Lung microvascular endothelial cell (primary cell): ENCODE measurements at regions not wholly inside any gene's neighbourhood (a gene's known extent, or its start where the extent isn't known, plus 50 kb on each side); places are given as distances from the start of the nearest gene placed in this dataset.
"Not testable (repeated sequence)": the region's sequence is repeated elsewhere in the genome, so short reads cannot be mapped to it uniquely, and the experiment has no call there.

Experiments used
- DNase-seq, 2 donors: peaks; one replicate each; pipeline versions ENCODE4 v3.0.0 to v3.0.0-alpha.2; 2010; ENCODE audit warnings: low read depth in 2 of 2

- no peak for DNase-seq
These were observed 203.1 kb downstream of the ARHGEF9 start for GRCh38 chrX:63581906-63582305.

DNA sequence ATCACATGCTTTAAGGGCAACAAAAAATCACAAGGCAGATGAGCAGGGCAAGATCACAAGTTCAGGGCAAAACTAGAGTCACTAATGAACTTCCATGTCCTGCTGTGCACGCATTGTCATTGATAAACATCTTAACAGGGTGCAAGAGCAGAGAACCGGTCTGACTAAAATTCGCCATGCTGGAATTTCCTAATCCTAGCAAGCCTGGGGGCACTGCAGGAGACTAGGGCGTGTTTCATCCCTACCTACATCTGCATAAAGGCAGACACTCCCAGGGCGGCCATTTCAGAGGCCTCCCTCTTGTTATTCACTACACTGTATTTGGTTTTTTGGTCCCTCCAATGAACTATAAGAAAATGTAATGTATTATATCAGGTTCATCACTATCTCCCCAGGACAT, 203.6 kb downstream of the ARHGEF9 start:
- DNase-seq: no peak

DNA sequence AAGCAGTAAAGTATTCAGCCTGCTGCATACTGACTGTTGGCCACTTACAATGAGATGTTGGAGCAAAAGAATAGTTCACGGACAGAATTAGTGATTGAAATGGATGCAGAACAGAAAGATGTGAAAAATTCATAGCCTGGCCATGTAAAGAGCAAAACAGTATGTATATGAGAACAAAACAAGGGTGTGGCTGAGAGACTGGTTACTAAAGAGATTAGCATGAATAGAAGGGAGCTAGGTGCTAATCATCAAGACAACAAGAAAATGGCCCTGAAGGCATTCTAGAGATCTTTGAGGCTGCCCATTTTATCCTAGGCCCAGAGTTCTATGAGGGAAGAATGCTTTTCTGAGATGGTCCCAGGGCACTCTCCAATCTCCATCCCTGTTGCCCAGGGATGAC, 208.5 kb downstream of the ARHGEF9 start:
- no peak for DNase-seq

GRCh38 chrX:63575700-63576099, 209.3 kb downstream of the ARHGEF9 start:
- DNase-seq: not testable (repeated sequence)

- DNase-seq: no peak
These were observed 215.7 kb upstream of the SPIN4 start for GRCh38 chrX:63566856-63567255.

- DNase-seq: no peak
These were observed 210.3 kb upstream of the SPIN4 start for GRCh38 chrX:63561425-63561824.

DNA sequence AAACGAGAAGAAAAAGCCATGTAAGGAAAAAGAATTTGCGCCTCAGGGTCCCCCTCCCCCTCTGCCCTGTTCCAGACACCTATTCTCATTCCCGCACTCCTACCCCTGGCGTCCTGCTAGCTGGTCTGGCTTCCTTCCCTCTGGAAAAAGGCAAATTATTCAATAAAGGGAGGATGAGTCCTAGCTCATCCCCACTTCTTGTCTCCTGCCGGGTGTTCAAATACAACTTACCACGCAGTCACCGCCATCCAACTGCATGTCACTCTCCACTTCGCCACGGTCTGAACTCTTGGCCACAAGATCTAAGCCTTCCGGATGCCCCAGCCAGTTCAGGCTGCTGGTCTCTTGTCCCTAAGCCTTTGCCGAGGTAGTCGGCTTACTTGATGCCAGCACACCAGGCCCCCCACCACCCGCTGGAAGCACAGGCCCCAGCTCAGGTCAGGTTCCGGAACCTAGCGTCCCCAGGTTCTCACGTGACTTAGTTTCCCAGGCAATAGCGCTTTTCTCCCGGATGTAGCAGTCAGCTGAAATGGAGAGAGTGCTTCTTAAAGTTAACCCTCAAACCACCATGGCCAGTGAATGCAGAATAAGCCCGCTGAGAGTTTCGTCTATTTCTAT, 209.6 kb upstream of the SPIN4 start:
- DNase-seq: peak; percentile 76 to 87

DNA sequence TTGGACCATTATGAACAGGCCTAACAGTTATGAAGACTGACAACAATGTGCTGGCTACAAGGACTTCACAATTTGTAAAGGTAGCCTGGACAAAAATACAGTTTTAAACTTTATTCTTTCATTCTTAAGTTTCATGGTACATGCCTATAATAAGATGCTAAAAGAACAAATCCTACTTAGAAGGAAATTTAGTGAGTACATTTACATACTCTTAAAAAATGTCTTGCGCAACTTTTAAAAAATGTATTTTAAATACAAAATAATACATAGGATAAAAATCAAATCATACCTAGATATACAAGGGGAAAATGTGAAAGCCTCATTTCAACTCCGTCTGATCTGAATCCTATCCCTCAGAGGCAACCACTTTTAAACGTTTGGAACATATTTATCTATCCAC, 200.7 kb upstream of the SPIN4 start:
- DNase-seq: no peak

- DNase-seq: no peak
These were observed 179.5 kb upstream of the SPIN4 start for GRCh38 chrX:63530654-63531053.

DNA sequence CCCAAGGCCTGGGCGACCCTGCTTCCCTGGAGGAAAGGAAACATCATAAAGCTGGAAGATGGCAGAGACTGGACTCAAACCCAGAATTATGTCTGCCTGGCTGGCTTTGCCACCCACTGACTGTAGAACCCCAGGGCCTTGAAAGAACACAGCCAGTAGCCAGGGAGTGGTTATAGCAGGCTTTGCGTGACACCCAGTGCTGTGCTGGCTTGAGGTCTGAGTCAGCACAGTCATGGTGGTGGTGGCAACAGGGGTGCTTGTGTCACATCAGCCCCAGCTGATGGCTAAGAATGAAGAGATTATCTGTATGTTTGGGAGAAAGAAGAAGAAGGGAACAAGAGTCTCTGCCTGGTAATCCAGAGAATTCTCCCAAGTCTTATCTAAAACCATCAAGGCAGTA, 178.8 kb upstream of the SPIN4 start:
- no peak for DNase-seq

DNA sequence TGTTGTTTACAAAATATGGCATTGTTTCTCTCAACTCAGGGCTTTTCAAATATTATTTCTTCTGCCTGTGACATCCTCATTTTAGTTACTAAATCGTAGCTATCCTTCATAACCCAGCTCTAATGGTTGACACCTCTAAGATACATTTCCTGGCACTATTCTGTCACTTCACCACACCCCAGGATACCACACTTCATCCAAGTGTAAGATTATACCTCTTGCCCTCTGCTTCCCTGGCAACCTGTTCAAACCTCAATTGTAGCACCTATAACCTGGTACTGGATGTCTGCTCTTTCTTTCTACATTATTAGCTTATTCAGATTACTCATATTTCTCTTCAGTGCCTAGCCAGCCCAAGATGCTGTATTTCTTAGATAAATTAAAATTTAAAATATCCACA, 175.7 kb upstream of the SPIN4 start:
- DNase-seq: no peak

GRCh38 chrX:63525491-63525890, 174.4 kb upstream of the SPIN4 start:
- no peak for DNase-seq

DNA sequence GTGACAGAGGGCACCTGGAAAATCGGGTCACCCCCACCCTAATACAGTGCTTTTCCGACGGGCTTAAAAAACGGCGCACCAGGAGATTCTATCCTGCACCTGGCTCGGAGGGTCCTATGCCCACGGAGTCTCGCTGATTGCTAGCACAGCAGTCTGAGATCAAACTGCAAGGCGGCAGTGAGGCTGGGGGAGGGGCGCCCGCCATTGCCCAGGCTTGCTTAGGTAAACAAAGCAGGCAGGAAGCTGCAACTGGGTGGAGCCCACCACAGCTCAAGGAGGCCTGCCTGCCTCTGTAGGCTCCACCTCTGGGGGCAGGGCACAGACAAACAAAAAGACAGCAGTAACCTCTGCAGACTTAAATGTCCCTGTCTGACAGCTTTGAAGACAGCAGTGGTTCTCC, 168.2 kb upstream of the SPIN4 start:
- DNase-seq: not testable (repeated sequence)

DNA sequence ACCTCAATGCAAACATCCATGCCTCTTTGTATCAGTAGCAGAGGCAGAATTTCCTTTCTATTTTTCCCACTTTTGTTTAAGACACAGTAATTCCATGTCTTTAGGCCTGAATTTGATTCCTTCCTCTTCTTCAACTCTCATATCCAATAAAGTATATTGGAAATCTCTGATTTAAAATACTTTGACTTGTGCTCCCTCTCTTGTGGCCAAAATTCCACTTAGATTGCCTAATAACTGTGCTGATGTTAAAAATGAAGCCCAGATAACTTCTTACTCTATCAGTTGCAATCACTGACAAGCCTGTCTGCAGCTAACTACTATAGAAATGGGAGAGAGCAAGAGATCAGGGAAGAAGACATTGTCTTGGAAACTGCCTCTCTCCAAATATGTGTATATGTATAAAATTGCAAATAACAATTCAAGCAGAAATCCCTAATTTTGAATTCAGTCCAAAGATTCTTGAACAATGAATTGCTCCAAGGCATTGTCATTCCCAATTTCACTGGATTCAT, 163.5 kb upstream of the SPIN4 start:
- DNase-seq: peak in 1 of 2 donors; percentile 4

- peak; percentile 34 to 68 for DNase-seq
These were observed 162.9 kb upstream of the SPIN4 start for GRCh38 chrX:63513825-63514568.

DNA sequence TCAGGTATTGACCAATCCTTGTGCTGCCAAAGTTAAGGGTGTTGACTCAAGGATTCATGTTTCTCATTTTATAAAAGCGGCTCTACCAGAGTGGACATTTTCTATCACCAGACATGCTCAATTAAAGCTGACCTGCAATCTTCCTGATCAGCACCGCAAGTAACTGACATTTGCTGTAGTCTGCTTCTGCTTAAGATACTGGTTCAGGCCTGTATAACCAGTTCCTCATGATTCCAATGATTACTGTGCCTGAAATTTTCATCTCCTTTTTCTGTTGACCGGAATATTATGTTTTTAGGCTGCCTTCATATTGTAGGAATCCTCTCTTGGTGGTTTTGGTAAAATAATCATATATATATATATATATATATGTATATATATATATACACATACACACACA, 160.2 kb upstream of the SPIN4 start:
- DNase-seq: no peak

GRCh38 chrX:63508668-63509067, 157.5 kb upstream of the SPIN4 start:
- no peak for DNase-seq

GRCh38 chrX:63506320-63506719, 155.2 kb upstream of the SPIN4 start:
- DNase-seq: peak; percentile 56 to 68

DNA sequence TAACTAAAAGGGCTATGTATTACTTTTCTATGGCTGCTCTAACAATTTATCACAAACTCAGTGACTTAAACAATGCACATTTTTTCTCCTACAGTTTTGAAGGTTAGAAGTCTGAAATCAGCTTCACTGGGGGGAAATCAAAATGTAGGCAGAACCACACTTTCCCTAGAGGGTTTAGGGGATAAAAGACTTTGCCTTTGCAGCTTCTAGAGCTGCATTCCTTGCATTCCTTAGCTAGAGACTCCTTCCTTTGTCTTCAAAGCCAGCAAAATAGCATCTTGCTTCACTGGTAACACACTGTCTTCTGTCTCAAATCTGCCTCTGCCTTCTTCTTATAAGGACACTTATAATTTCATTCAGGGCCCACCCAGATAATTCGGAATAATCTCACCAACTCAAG, 152.4 kb upstream of the SPIN4 start:
- peak in 1 of 2 donors; percentile 2 for DNase-seq

- DNase-seq: no peak
These were observed 137.6 kb upstream of the SPIN4 start for GRCh38 chrX:63488546-63489373.

GRCh38 chrX:63475200-63475599, 124.1 kb upstream of the SPIN4 start:
- DNase-seq: no peak

- no peak for DNase-seq
These were observed 119.9 kb upstream of the SPIN4 start for GRCh38 chrX:63471004-63471403.
